ENCODE measurements at regions not wholly inside any gene's neighbourhood (a gene's known extent, or its start where the extent isn't known, plus 50 kb on each side); places are given as distances from the start of the nearest gene placed in this dataset.
"Not testable (repeated sequence)": the region's sequence is repeated elsewhere in the genome, so short reads cannot be mapped to it uniquely, and the experiment has no call there.

DNA sequence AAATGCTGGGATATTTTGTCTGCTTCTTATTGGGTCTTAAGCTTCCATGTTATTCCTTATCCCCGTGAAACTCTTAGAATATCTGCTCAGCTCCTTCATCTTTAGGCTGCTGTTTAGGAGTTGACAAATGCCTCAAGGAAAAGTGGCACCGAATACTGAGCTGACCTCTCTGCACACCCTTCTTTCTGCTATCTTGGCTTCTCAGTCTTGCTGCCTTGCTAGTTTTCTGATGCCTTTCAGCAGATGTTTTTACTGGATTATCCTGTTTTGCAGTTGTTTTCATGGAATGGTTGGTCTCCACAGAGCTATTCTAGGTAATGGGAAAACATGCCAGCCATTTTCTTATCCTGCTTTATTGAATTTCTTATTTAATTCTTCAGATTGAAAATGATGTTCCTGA, 86.3 kb downstream of the GYPE start:
- no peak for DNase-seq

DNA sequence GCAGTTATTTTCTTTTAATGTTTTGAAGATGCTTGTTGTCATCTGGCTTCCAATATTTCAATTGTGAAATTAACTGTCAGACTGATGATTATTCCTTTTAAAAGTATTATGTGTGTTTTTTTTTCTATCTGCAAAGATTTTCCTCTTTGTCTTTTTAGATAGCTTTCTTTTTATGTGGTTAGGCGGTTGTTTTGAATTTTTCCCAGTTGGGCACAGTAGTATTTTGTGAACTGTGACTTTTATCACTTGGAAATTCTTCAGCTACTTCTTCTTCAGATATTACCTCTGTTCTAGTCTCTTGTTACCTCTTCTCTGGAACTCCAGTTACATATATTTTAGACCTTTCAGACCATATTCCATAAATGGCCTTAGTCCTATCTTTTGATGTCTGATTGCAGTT, 87.5 kb downstream of the GYPE start:
- DNase-seq: not testable (repeated sequence)

- DNase-seq: not testable (repeated sequence)
Measured at GRCh38 chr4:143815375-143815774, 90.0 kb downstream of the GYPE start.

DNA sequence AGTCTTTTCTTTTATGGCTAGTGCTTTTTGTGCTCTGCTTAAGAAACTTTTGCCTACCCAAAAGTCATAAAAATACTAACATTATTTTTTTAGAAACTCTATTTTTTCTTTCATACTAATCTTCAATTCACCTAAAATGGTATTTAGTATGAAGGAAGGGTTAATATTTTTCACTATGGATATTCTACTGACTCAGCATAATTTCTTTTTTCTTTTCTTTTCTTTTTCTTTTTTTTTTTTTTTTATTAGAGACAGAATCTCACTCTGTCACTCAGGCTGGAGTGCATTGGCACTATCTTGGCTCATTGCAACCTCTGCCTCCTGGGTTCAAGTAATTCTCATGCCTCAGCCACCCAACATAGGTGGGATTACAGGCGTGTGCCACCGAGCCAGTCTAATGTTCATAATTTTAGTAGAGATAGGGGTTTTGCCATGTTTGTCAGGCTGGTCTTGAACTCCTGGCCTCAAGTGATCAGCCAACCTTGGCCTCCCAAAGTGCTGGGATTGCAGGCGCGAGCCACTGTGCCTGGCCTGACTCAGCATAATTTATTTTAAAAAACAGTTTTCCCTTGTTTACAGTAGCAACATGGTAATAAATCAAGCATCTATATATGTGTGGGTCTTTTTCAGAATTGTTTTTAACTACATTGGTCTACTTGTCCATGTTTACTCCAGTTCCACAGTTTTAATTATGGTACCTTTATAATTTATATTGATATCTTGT, 91.8 kb downstream of the GYPE start:
- not testable (repeated sequence) for DNase-seq

DNA sequence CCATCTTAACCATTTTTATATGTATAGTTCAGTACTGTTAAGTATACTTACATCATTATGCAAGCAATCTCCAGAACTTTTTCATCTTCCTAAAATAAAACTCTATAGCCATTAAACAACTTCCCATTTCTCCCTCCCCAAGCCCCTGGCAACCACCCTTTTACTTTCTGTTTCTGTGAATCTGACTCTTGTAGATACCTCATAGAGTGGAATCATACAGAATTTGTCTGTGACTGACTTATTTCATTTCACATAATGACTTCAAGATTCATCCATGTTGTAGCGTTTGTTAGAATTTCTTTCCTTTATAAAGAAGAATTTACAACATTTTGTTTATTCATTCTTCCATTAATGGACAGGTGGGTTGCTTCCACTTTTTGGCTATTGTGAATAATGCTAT, 91.2 kb upstream of the FREM3 start:
- not testable (repeated sequence) for DNase-seq

- DNase-seq: not testable (repeated sequence)
Measured at GRCh38 chr4:143790425-143790824, 90.0 kb upstream of the FREM3 start.

DNA sequence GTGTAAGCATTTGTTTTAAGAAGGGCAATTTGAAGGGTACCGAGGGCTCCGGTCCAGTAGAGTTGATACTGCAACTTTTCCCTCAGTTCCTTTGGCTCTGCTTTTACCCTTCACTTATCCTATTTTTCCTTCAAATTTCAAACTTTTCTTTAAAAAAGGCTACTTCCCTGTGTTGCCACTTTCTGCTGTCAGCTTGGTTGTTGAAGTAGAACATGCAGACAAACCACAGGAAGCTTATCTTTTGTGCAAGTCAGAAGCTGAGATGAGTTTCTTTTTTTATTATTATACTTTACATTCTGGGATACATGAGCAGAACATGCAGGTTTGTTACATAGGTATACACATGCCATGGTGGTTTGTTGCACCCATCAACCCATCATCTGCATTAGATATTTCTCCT, 89.1 kb upstream of the FREM3 start:
- not testable (repeated sequence) for DNase-seq

GRCh38 chr4:143784567-143784966, 84.1 kb upstream of the FREM3 start:
- no peak for DNase-seq

DNA sequence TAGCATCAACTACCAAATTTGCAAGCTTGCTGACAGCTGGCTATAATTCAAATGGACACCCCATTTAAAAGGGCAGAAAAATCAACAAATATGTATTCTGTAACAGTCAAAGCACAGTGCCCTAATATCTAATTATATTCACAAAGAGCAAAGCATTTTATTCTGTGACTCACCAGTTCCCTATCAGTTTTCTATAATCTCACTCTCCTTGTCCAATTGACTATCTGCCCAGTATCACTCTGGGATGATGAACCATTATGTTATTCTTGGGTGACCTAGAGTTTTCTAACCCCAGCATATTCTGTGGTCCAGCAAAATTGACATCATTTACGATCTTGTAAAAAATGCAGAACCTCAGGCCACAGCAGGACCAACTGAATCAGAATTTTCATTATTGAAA, 82.0 kb upstream of the FREM3 start:
- DNase-seq: no peak

- DNase-seq: peak; percentile 60
Measured at GRCh38 chr4:143773998-143774895, 73.8 kb upstream of the FREM3 start.

GRCh38 chr4:143771269-143771668, 70.8 kb upstream of the FREM3 start:
- DNase-seq: peak; percentile 5

- peak; percentile 98 for DNase-seq
Measured at GRCh38 chr4:143768007-143768591, 67.6 kb upstream of the FREM3 start.

GRCh38 chr4:143763587-143763986, 63.1 kb upstream of the FREM3 start:
- DNase-seq: no peak

GRCh38 chr4:143762511-143762910, 62.0 kb upstream of the FREM3 start:
- no peak for DNase-seq
